Panc1 (cell line): ENCODE measurements at regions not wholly inside any gene's neighbourhood (a gene's known extent, or its start where the extent isn't known, plus 50 kb on each side); places are given as distances from the start of the nearest gene placed in this dataset.

Experiments used
- POLR2AphosphoS5 ChIP-seq: IDR thresholded peaks from 2 replicates; pipeline ENCODE4 v1.6.1; 2012; ENCODE audit warnings: mild to moderate bottlenecking, low read depth, low read length, moderate library complexity
- SIN3A ChIP-seq: IDR thresholded peaks from 2 replicates; pipeline ENCODE4 v1.6.1; 2012; ENCODE audit warnings: low read depth, mild to moderate bottlenecking, low read length, moderate library complexity, borderline replicate concordance; ENCODE audit not compliant: insufficient read depth
- TCF7L2 ChIP-seq: IDR thresholded peaks from 2 replicates; pipeline ENCODE4 v1.6.1; 2011; ENCODE audit warnings: mild to moderate bottlenecking, low read depth, low read length, inconsistent platforms
- TF ChIP-seq, protein P1 (sequence below): fragments of 450-650 bp; IDR thresholded peaks from 2 replicates; pipeline ENCODE4 v1.5.1; 2017; ENCODE audit warnings: mild to moderate bottlenecking

DNA sequence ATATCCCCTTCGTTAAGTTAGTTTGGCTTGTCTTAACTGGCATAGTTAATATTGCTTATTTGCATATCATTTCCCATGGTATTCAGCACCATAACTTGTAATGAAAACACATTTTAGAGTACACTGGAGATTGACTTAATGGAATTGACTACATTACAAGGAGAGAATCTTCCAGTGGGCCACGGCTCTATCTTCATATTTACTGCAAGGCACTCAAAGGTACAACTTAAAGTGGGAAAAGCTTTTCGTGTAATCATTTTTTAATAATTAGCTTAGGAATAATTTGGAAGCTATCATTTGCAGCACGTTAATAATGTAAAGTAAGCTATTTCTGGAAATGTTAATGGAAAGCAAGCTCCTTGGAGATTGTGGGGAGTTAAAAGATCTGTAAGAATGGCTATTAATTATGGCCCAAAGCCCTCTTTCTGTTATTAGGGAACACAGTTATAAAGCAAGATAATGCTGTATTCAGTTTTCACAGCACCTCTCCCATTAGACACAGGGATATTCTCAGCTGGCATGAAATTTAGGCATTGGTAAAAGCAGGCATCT lies 551.5 kb upstream of the RGMA start:
- TF ChIP-seq, protein P1, sequence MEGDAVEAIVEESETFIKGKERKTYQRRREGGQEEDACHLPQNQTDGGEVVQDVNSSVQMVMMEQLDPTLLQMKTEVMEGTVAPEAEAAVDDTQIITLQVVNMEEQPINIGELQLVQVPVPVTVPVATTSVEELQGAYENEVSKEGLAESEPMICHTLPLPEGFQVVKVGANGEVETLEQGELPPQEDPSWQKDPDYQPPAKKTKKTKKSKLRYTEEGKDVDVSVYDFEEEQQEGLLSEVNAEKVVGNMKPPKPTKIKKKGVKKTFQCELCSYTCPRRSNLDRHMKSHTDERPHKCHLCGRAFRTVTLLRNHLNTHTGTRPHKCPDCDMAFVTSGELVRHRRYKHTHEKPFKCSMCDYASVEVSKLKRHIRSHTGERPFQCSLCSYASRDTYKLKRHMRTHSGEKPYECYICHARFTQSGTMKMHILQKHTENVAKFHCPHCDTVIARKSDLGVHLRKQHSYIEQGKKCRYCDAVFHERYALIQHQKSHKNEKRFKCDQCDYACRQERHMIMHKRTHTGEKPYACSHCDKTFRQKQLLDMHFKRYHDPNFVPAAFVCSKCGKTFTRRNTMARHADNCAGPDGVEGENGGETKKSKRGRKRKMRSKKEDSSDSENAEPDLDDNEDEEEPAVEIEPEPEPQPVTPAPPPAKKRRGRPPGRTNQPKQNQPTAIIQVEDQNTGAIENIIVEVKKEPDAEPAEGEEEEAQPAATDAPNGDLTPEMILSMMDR, result no peak
- TF ChIP-seq TCF7L2 (no peak), POLR2AphosphoS5 (no peak), SIN3A (no peak)
